NCI-H345 treated with DMSO at 0.1 percent for 48 hours (cell line): ENCODE measurements at regions not wholly inside any gene's neighbourhood (a gene's known extent, or its start where the extent isn't known, plus 50 kb on each side); places are given as distances from the start of the nearest gene placed in this dataset.
A peak's percentile ranks its signal among the peaks of the same experiment; 100 is the strongest.

Experiments
- DNase-seq: peaks from one replicate; lab custom pipeline; 2025; ENCODE audit not compliant: unreplicated experiment; lab: John Stamatoyannopoulos, UW

DNA sequence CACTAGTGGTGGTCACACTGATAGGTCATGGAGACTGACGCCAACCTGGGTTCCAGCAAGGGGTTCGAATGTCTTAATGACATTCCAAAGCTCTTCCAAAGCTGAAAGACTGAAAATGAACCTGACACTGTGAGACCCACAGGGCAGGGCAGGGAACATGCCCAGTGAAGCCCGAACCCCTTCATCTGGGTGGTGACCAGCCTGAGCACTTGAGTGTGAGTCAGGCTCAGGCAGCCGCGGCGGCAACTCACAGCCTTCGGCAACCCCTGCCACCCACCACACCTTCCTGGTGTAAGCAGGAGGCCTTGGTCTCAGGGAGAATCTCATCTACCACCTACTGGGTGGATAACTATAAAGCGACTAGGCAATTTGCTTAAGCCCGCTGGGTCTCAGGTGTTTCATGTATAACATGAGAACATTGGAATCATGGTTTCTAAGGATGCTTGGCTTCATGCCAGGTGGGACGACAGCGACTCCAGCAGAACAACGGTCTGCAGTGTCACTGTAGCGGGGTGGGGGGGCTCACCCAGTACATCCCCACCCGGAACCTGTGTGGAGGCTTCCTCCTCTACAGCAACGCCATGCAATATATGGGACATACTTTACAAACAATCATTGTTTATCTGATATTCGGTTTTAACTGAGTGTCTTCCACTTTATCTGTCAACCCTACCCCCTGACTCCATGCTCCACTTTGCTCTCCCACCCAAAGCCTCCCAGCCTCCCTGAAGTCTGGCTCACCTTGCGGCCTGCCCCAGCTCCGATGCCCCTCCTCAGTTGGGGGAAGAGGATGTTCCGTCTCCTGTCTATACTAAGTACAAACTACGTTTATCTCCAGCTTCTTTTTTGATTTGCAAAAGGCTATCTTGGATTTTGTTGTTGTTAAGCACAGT is 125.0 kb upstream of the MEF2A start:
- peak; percentile 44 for DNase-seq

DNA sequence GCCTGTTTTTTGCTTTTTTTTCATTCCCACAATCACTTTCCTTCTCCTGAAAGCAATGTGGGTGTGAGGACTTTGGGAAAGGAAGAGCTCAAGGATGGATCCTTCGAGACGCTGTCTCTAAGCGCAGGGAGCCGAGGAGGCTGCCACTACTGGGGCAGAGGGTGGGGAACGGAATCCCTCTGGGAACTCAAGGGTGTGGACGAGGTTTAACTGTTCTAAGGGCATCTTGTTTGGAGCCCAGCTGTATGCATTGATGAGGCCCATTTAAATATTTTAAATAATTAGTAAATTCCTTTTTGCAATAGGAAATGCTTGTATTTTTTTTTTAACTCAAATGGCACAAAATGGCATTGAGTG is 124.4 kb upstream of the MEF2A start:
- DNase-seq, result no peak

DNA sequence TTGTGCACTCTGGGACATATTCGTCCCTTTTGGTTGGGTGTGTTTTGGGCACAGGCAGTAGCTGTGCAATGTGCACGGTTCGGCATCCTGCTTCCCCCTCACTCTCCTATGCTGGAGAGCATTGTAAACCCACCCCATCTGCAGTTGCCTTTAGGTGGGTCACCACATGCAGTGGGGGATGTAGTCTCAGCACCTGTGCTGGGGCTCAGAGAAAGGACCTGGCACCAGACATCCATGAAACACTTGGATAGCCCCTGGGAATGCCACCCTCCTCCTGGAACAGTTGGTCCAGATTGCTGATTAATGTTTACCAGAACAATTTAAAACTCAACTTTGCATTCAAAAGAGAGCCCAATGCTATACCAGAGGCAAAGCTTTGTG is 123.9 kb upstream of the MEF2A start:
- DNase-seq, result no peak

DNA sequence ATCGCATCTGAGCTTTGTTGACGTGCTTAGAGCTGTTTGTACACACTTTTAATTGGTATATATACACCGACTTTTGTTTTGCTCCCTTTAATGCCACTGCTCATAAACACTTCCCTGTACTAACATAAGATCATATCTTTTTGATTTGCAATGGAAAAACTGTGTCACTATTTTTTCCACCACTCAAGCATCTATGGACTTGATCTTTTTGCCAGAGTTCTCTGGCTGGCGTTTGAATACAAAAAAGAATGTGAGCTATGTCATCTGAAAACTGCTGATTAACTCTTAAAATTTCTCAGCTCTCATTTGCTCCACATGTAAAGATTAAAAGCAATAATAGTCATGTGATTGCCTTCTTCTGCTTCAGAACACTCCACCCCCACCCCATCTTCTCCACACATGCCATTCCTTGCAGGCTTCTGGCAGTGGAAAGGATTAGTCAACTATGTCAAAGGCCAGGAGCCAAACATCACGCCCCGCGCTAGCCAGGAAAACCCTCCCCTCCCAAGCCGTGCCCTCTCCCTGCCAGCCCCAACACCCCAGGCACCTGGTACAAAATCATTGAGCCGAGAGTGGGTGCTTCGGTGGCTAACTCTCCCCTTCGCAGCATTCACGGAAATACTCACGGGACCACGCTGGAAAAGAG is 123.4 kb upstream of the MEF2A start:
- no peak for DNase-seq

DNA sequence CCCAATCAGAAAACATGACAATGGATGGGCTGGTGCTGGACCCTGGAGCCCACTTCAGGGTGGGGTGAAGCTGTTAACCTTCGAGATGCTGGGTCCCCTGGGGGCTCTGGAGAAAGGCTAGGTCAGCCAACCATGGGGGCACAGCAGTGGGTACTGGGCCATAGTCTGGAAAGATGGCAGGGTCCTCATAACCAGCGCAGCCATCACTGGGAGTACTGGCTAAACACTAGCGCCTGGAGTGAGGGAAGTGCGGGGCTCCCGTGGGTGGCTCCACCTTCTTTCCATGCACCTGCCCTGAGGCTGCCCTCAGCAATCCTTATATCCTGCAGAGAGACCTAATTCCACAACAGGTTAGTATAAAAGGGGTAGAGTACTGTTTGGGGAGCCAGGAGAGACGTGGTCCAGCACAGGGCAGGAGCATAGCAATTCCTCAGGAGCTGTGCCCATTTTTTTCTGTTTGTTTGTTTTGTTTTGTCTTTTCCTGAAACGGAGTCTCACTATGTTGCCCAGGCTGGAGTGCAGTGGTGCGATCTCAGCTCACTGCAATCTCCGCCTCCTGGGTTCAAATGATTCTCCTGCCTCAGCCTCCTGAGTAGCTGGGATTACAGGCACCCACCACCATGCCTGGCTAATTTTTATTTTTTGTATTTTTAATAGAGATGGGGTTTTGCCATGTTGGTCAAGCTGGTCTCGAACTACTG is 122.6 kb upstream of the MEF2A start:
- no peak for DNase-seq

DNA sequence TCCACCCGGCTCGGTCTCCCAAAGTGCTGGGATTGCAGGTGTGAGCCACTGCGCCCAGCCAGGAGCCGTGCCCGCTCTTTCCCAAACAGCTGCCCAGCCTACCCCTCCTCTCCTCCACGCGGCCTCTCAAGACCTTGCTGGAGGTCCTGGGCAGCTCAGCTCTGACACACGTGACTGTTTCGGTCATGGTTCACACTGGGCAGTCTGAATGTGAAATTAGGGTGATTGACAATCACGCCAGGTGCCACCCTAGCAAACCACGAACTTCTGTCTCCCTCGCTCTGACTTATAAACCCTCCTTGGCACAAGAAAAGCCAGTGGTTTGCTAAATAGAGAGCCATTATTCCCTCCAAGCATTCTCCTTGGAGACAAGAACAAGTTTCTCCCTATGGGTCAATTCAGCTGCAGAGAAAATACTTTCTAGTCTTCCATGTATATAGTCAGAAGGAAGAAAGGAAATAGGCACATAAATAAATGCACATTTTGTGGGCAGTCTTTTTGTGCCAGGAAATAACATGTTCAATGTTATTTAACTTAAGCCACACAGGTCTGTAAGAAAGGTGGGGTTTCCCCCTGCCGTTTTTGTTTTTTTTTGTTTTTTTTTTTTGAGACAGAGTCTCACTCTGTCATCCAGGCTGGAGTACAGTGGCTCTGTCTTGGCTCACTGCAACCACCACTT is 121.9 kb upstream of the MEF2A start:
- no peak for DNase-seq

DNA sequence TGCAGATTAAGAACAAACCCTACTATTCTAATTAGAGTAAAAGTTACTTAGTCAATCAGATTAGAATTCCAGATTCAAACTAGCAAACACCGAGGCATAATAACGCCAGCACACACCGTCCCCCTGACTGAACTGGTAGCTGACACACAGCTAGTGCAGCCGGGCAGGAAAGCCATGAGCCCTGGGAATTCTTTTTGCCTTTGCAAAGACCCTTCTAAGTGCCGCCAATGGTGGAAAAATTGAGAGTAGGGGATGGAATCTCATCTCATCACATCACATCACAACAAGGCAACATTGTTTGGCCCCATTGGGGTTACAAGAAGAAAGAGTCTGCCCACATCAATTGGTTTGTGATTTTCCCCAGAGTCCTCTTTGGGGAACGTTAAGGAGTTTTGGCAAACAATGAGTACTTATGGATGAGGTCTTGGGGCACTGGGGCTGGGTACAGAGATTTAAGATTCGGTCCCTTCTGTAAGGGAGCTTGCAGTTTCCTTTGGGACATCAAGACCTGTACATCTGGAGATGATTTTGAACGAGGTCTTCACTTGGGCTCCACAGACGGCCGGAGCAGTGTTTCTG is 120.4 kb upstream of the MEF2A start:
- DNase-seq, result no peak

DNA sequence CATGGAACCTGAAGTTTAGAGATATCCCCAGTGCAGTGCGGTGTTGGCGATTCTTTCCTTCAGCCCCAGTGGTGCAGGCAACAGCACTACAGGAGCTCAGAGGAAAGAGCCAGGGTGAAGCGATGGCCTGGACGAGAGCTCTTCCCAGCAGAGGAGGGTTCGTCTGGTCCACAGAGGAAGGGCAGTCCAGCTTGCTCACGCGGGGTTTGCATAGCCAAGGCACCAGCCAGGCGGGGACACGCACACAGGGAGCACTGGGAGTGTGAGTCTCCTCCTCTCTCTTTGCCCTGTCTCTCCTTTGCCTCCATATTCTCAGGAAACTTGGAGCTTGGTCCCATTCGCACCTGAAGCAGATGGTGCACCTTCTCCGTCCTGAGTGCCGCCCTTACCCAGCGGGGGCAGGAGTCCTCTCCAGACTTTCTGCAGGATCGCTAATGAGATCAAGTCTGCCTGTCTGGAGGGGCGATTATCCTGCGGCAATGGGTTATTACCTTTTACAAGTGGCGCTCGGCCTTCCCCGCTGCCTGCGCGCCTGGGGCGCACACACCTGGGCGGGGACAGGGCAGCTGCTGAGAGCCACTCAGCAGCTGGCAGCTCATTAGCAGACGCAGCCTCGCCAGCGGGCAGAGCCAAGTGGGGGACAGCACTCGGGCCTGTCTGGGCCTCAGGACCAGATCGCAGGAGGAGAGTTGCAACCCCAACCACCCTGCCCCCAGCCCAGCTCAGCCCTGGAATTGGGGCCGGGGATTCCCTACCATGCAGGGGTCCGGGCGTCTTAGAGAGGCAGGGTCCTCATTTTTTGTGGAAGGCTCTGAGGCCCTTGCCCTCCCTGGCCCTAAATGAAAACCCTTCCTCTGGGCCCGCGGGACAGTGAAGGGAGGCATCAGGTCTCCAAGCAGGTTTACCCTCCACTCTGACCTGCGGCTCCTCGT is 119.0 kb upstream of the MEF2A start:
- peak; percentile 43 for DNase-seq

DNA sequence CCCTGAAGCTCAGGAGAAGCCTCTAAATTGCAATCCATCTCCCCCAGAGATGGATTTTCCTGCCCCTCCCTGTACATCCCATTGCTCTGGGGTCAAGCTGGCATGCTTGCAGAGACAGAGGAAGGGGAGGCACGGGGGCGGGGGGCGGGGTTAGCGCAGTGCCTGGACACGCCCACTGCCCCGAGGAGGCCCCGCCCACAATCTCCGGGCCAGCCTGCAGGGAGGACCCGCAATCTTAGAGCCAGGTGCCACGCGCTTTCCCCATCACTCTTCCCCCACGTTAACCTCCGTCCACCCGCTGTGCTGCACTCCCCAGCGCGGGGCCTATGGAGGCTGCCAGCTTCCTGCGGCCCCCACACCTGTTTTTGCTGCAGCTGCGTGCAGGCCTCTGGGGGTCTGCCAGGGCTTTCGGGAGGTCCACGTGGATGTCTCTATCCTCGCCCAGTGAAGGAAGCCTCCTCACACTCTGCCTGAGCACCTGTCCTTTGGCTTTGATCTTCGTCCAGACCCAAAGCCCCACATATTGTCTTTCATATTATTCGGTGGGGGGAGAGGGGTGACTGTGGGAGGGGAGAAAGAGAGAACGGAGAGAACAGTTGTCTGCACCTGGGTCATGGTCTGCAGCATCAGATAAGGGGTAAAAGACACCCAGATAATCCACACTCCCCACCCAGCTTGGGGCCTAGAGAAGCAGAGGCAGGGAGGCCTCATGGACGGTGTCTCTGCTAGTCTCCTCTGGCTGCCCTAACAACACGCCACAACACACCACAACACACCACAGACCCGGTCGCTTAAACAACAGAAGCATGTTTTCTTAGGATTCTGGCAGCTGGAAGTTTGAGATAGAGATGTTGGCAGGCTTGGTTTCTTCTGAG is 118.0 kb upstream of the MEF2A start:
- DNase-seq, result no peak

DNA sequence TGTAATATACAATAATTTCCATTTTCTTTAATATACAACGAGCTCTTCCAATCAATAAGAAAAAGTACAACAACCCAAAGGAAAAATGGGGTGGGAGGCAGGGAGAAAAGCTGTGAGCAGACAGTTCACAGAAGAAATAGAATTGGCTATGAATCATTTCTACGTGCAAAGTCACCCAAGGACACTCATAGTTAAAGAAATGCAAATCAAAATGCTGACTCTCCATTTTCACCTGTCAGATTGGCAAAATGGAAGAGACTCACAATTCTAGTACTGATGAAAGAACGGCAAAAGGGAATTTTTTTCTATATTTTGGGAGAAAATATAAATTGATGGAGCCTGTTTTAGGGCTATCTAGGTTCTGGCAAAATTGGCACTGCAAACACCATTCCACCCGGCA is 116.3 kb upstream of the MEF2A start:
- DNase-seq, result no peak

DNA sequence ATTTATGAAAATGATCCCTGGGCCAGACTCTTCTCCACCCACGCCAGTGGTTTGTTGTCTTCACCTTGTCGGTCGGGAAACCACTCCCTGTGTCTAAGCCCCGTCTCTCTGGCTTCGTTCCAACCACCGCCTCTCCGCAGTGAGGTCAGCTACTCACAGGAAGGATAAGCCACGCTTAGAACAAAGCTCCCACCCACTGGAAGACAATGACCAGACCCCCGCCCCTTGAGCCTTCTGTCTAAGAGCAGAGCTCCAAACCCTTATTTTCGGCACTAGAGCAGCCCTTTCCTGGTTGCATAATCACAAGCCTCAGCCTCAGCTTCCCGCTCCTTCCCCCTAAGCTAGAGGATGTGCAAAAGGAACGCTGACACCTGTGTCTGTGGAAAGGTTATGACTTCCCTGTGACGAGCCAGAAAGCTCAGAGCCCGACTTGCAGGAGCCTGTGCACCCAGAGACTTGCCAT is 114.9 kb upstream of the MEF2A start:
- DNase-seq, result no peak

DNA sequence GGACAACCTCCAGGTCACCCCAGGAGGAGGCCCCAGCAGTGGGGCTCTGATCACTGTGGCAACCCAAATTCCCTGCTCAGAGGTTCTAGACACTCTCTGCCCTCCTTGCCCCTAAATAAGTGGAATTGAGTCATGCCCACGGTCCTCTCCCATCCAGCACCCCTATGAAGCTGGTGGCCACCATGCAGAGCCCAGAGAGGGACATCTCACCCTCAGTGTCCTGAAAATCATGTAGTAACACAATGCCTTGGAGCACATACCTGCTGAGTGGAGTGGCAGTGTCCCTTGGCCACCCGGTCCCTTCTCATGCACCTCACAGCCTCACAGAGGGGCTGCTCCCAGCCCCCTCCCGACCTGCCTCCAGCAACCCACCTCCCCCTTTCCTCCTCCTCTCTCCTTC is 114.3 kb upstream of the MEF2A start:
- no peak for DNase-seq

DNA sequence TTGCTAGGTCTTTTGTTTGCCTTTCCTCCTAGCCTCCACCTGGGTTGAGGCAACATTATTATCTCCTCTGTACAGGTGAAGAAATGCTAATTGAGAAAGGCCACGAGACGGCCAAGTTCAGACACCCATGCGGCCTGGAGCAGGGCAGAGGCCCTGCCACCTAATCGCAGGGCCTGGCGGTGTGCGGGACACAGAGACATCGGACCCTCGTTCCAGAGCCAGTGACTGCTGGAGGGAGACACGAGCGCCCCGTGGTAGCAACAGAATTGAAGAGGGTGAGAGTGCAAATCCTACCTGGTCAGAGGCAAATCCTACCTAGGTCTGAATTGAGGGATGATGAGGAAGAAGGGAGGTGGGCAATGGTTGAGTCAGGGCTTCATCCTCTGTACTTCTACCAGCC is 113.8 kb upstream of the MEF2A start:
- DNase-seq, result no peak

DNA sequence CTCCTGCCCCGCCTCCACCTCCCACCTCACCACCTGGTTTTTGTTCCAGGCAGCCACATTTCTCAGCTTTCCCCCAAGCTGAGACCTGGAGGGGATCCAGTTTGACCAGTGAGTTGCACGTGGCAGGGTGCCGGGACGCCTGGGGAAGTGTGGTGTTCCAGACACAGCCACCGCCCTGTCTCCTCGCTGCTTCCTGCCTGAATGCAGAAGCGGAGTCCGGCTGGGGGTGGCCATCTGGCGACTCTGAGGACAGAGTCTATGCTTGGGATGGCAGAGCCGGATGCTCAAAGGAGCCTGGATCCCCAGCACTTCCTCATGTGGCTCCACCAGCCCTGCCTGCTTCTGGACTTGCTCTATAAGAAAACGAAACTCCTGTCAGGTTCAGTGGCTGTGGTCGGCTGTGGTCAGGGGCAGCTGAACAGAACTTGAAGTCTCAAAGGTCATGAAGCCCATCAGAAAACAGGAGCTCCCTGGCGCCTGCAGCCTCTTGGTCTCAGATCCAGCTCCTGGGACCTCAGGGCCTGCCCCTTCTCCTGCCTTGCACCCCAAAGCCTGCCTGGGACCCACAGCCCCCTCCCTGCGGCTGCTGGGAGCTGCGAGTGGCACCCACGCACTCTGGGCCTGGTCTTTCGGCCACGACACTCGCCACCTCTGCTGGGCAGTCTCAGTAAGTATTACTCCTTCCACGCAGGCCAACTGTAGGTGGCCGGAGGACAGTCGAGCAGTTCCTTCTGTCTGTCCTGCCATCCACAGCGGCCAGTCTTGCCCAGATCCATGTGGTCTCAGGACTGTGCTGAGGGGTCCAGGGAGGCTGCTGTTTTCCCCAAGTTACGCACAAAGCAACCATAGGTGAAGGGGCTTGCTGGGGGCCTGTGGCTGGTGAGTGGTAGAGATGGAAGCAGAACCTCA is 112.8 kb upstream of the MEF2A start:
- DNase-seq, result no peak

DNA sequence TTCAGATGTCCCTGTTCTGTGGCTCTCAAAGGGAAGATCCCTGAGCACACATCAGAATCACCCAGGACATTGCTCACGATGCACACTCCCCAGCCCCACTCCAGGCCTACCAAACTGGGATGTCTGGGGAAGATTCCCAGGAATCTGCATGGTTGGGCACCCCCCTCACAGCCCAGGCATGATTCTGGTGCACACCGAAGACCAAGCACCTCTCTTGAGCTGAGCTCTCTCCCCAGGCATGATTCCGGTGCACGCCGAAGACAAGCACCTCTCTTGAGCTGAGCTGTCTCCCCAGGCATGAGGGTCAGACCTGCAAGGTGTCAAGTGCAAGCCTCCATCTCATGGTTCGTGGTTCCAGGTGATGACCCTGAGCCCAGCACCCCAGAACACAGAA is 112.2 kb upstream of the MEF2A start:
- no peak for DNase-seq

DNA sequence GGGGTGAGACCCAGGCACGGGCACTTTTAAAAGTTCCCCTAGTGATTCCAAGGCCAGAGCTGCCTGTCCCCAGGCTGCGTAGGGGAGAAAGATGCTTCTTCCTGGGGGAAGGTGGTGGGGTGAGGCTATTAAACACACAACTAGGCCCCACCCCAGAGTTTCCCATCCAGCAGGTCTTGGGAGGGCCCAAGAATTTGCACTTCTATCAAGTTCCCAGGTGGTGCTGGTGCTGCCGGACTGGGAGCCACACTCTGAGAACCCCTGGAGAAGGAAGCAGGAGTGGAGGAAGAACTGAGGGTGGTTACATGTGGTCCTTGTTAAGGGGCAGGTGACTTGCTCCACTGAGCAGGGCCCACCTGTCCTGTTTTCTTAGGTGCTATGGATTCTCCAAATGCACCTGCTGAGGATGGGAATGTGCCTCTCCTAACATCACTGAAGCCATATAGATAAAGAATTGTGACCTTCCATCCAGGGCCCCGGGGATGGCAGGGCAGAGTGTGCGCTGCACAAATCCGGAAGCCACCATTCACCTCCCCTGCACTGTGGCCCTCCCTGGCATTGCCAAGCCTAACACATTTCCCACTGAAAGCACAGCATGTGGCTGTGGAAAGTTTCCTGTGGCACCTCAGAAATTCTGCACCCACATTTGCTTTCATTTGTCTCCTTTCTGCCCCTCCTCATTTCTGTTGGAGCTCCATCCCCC is 111.5 kb upstream of the MEF2A start:
- no peak for DNase-seq
